ENCODE measurements at regions not wholly inside any gene's neighbourhood (a gene's known extent, or its start where the extent isn't known, plus 50 kb on each side); places are given as distances from the start of the nearest gene placed in this dataset.

- DNase-seq: no peak
These were observed 672.1 kb upstream of the RIOK2 start for GRCh38 chr5:97854871-97855762.

DNA sequence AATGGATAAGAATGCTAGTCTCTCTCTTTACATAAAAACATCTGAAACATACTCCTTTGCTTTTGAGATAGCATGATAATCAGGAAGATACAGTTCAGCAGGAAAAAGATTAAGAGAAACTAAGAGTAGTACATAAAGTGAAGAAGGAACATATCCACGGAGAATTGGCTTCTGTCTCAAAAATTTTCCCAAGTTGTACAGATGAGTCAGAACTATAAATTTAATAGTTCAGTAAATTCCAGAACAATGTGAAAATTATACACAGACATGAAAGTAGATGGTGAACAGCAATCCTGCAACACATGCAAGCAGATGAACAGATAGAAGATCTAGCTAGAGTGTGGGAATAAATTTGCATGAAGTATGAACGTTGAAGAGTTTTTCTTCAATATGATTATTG lies 691.4 kb upstream of the RIOK2 start:
- no peak for DNase-seq

DNA sequence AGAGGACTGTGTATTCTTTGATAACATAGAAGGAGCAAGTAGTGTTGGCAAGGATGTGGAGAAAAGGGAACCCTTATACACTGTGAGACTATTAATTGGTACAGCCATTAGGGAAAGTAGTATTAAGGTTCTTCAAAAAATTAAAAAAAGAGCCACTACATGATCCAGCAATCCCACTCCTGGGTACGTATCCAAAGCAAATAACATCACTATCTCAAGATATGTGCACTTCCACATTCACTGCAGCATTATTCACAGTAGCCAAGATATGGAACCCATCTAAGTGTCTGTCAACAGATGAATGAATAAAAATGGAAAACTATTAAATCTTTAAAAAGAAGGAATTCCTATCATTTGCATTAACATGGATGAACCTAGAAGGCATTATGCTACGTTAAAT lies 693.2 kb upstream of the RIOK2 start:
- DNase-seq: no peak

- DNase-seq: no peak
These were observed 694.5 kb upstream of the RIOK2 start for GRCh38 chr5:97877588-97877987.

DNA sequence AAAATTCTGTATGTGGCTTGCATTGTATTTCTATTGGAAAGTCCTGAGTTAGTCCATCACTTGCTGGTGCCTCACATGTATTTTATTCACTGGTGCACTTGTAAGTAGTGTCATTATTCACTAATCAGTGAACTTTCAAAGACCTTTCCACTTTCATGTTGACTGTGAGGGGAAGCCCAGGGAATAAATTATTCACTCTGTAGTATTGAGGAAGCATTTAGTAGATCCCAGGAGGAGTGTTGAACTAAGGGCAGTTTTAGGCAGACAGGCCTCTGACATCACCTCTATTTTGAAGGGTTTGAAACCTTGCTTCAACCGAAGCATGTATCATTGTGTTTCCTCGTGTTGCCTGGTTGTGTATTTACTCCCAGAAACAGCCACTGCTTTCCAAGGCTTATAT lies 705.4 kb upstream of the RIOK2 start:
- no peak for DNase-seq

DNA sequence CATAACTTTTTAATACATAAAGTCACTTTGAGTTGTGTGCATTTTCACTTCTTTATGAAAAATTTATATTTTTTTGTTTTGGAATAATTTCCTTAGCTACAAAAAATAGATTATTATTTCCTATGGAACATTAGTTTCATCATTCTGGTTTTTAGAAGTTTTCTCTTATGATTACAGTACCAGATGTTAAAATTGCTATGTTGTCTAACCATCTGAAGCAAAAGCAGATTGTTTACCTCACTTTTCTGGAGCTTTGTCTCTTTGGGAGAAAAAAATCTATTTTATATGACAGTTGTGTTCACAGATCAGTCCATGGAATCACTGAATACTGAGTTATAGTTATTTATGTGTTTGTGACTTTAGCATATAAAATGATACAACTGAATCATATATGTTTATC lies 708.9 kb upstream of the RIOK2 start:
- DNase-seq: no peak

DNA sequence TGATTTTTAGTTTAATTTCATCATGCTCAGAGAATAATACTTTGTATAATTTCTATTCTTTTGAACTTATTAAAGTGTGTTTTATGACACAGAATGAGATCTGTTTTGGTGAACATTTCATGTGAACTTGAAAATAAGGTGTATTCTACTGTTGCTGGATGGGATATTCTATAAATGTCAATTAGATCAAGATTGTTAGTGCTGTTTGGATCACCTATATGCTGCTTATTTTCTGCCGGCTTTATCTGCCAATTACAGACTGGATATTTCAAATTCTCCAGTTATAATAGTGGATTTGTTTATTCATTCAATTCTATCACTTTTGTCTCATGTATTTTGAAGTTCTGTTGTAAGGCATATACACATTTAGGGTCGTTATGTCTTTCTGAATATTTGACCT lies 720.7 kb upstream of the RIOK2 start:
- DNase-seq: no peak

GRCh38 chr5:97906135-97906534 lies 723.1 kb upstream of the RIOK2 start:
- no peak for DNase-seq

DNA sequence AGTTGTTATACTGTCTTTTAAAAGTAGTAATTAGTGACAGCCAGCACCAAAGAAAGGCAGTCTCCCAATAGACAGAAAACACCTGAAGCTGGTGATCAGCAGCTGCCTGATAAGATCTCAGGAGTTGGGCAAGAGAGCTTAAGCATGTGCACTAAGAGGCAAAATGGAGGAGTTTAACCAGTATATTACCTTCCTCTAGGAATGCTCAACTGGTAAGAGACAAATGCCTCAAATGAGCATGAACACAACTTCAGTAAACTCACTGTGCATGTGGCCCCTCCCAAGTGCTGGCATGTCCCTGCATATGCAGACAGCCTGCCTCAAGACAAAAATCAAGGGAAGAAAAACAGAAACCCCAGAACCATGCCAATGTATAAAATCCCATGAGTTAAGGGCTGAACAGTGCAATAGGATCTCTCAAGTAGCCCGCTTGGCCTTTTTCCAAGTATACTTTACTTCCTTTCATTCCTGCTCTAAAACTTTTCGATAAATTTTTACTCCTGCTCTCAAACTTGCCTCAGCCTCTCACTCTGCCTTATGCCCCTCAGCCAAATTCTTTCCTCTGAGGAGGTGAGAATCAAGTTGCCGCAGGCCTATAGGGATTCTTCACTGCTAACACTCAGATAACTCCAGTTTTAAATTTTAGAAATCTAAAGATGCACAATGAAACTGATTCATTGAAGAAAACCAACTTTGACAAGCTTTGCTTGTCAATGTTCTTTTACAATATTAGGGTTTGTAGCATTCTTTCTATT lies 724.8 kb upstream of the RIOK2 start:
- no peak for DNase-seq

GRCh38 chr5:97909541-97909940 lies 726.5 kb upstream of the RIOK2 start:
- DNase-seq: no peak

DNA sequence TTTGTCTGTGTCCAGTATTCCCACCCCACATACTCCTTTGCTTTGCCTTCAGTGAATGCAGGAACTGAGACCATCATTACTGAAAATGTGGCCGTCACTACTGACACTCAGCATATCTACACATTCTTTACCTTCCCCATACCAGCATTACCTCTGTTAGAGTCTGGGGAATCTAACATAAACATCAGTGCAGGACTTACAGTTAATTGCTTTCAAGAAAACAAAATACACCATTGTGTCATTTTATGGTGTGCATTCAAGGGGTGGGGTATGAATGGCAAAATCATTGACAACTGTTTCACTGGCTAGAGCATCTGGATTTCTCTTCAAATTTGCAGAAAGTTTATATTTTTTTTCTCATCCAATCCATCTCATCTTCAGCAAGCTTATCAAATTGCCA lies 731.4 kb upstream of the RIOK2 start:
- DNase-seq: no peak

- DNase-seq: no peak
These were observed 732.1 kb upstream of the RIOK2 start for GRCh38 chr5:97915106-97915505.

DNA sequence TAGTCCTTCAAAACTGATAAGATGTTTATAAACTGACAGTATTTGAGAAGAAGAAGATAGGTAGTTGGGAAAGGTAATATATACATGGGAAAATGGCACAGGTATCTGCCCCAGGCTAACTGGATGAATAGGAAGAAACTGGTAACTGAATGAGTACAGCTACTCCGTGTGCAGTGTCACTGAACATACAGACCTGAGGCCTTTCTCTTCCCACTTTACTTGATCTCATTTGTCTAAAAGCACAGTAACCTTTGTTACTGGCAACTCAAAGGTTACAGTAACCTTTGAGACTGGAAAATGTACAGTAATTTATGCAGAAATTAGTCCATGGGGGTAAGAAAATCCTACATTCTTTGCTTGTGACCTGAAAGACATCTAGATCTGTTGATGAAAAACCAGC lies 735.0 kb upstream of the RIOK2 start:
- no peak for DNase-seq

DNA sequence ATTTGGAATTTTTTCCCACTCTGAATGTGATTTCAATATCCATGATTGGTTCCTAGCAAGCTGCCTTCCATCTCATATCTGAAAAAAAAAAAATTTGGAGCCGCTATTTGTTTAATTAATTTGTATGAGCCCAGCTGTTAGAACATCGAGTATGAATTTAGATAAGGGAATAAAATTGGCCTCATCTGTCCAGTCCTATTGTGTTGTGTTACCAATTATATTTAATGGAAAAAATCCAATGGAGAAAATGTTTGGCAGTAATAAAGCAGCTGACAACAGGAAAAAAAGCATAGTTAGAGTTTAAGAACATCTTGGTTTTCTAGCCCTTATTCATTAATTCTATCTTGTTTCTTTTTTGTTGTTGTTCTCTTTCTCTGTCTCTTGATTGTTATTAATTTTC lies 735.6 kb upstream of the RIOK2 start:
- no peak for DNase-seq

- DNase-seq: no peak
These were observed 736.7 kb upstream of the RIOK2 start for GRCh38 chr5:97919719-97920118.

DNA sequence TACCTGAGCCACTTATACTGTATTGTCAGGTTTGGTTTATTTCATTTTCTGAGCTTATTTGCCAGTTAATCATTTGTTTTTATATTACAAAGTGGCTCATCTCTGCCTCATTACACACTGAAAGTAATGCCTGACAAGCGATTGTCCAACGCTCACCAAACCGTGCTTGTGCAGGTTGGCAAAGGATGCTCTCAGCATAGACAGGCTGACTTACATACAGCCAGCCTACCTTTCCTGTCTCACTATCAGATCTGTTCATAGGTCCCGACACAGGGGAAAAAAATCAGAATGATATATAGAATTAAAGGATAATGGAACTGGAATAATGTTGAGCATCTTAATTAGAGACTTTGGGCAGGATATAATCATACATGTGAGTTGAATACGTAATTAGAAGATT lies 739.7 kb upstream of the RIOK2 start:
- no peak for DNase-seq

DNA sequence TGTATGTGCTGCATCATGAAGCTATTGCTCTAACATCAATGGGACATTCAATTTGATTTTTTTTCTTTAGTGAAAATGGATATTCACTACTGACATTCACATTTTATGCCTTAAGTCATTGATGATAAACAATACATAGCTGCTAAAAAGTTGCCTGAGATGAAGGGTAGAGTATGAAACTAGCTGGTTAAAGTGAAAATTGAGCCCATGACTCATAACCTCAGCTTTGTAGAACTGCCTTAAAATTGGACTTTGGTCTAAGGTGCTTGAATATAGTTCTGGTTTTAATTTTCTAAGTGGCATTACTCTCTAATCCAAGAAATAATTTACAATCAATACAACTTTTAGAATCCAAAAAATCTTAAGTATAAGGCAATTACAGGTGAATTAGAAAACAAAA lies 740.4 kb upstream of the RIOK2 start:
- DNase-seq: no peak

- no peak for DNase-seq
These were observed 741.0 kb upstream of the RIOK2 start for GRCh38 chr5:97923997-97924396.

GRCh38 chr5:97929383-97929782 lies 746.3 kb upstream of the RIOK2 start:
- DNase-seq: no peak

DNA sequence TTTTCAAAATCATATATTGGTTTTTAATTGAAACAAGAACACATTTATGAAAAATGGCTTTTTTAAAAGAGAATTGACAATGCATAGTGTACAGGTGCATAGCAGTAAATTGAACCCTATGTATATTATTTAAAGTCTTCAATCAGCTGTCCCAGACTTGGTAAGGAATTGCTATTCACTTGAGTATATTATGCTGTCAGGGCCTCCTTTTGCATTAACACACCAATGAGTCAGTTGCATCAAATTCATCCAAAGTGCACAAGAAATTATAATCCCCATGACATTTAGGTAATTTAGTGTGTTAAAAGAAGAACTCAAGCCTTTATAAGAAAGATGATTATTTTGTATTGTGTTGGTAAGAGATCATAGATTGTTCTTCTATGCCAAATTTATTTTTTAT lies 748.8 kb upstream of the RIOK2 start:
- no peak for DNase-seq

GRCh38 chr5:97936231-97936630 lies 753.2 kb upstream of the RIOK2 start:
- DNase-seq: no peak

DNA sequence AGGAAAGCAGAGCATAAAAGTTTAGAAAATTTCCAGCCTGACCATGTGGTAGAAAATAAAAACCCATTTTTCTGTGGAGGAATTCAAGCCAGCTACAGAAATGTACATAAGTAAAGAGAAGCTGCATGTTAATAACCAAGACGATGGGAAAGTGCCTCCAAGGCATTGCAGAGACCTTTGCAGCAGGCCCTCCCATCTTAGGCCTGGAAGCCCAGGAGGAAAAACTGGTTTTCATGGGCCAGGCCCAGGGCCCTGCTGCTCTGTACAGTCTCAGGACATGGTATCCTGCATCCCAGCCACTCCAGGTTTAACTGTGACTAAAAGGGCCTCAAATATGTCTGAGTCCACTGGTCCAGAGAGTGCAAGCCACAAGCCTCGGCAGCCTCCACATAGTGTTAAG lies 754.8 kb upstream of the RIOK2 start:
- no peak for DNase-seq

DNA sequence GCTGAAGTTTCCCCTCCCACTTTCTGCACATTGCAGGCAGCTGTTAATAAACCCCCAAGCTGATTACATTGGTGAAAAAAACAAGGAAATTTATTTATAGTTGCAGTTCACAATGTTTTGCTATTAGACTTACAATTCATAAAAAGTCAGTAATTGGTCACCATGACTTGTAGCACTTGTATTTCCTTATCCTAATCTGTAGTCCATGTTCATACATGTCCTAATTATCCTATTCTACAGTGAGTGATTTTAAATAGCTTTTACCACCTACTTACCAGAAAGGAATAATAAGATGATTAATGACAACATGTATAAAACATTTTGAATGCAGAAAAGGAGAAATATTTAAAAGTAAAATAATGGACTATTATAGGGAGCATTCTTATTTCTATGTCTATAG lies 760.0 kb upstream of the RIOK2 start:
- no peak for DNase-seq

GRCh38 chr5:97951139-97951538 lies 768.1 kb upstream of the RIOK2 start:
- no peak for DNase-seq

GRCh38 chr5:97955450-97955849 lies 772.4 kb upstream of the RIOK2 start:
- DNase-seq: no peak
